Motor neuron (in vitro differentiated cells): ENCODE measurements at regions not wholly inside any gene's neighbourhood (a gene's known extent, or its start where the extent isn't known, plus 50 kb on each side); places are given as distances from the start of the nearest gene placed in this dataset.

Experiments used
- ATAC-seq, 8 experiments: fragments of 200-7000 bp; cut with Tn5 transposase; replicated peaks in 6 of 8; 2 replicates each; pipeline ENCODE4 v1.8.0; 2021; ENCODE audit warnings: mild to moderate bottlenecking in 8 of 8, moderate library complexity in 8 of 8
- H3K27ac ChIP-seq, 2 donors: fragments of 250-450 bp; sonication (Bioruptor Pico); 2 replicates each; pipeline ENCODE4 v1.9.0; 2021; ENCODE audit warnings: antibody characterized with exemption in 2 of 2, mild to moderate bottlenecking in 2 of 2, moderate library complexity in 1 of 2
- H3K4me1 ChIP-seq, 2 donors: fragments of 250-450 bp; sonication (Bioruptor Pico); replicated peaks in 1 of 2; 2 replicates each; pipeline ENCODE4 v1.6.1; 2021; ENCODE audit warnings: antibody characterized with exemption in 2 of 2, mild to moderate bottlenecking in 2 of 2, moderate library complexity in 1 of 2
- H3K4me3 ChIP-seq, 5 donors: fragments of 250-450 bp; sonication (Bioruptor Pico); 2 replicates each; pipeline ENCODE4 v1.9.0; 2021; ENCODE audit warnings: antibody characterized with exemption in 5 of 5, mild to moderate bottlenecking in 5 of 5, moderate library complexity in 4 of 5
- whole genome bisulfite sequencing, 10 experiments: fragments of 450-650 bp; shearing (Covaris generic); methylation state at CpG; one replicate each; pipeline ENCODE4 v1.0.0; 2022; 5-methylcytosine and 5-hydroxymethylcytosine counted together
- in situ Hi-C, 9 experiments: fragments of 400-800 bp; cut with MboI; loops; one replicate each; pipeline ENCODE4 v1.15.0; 2021; ENCODE audit warnings: low sequenced_read_pairs in 9 of 9, low pct_unique_long_range_greater_than_20kb in 2 of 9; ENCODE audit not compliant: unreplicated experiment in 9 of 9

GRCh38 chr7:47636433-47637175, 54.7 kb upstream of the TNS3 start:
- Histone ChIP-seq H3K27ac (peak overlapping the region in 1 of 2 donors; percentile 6), H3K4me3 (no peak overlapping the region), H3K4me1 (peaks cover 18 to 28% of the 10 kb centered on the region in 2 donors)
- in situ Hi-C loops: no loop called here
- peak in 7 of 8 experiments; percentile 38 to 65 (median 60) for ATAC-seq
- 17 to 80% (median 35%) methylated on average over 1 to 12 of the region's 20 CpGs; no CpG with 5 or more reads in 1 of the 10 experiments for WGBS, 10 experiments

- ATAC-seq: peak in 1 of 8 experiments; percentile 17
- in situ Hi-C loops: no loop called here
- Histone ChIP-seq H3K27ac (no peak overlapping the region), H3K4me1 (peaks cover 18 to 26% of the 10 kb centered on the region in 2 donors), H3K4me3 (no peak overlapping the region)
- WGBS, 10 experiments: 33 to 100% (median 59%) methylated on average over 1 to 2 of the region's 4 CpGs; no CpG with 5 or more reads in 6 of the 10 experiments
Measured at GRCh38 chr7:47636081-47636432, 54.1 kb upstream of the TNS3 start.

- Histone ChIP-seq H3K4me1 (peaks cover 18 to 26% of the 10 kb centered on the region in 2 donors), H3K27ac (no peak overlapping the region), H3K4me3 (no peak overlapping the region)
- in situ Hi-C loops: no loop called here
- 22 to 100% (median 84%) methylated on average over 1 to 8 of the region's 25 CpGs; no CpG with 5 or more reads in 3 of the 10 experiments for WGBS, 10 experiments
- ATAC-seq: peak in 7 of 8 experiments; percentile 18 to 82 (median 76)
Measured at GRCh38 chr7:47635091-47636080, 53.5 kb upstream of the TNS3 start.

DNA sequence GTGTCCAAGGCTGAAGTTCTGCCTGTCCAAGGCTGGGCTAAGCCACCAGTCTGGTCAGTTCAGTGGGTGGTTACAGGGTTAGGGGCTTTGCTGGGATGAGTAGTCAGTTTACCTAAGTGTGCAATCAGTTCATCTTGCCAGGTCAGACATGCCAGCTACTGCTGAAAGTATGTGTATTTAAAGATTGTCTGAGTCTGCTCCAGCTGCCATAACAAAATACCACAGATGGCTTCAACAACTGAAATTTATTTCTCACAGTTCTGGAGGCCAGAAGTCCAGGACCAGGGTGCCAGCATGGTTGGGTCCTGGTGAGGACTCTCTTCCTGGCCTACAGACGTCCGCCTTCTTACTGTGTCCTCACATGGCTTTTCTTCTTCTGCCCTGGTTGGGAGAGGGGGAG, 52.4 kb upstream of the TNS3 start:
- in situ Hi-C loops: no loop called here
- 72 to 81% methylated on average over 2 of the region's 2 CpGs; no CpG with 5 or more reads in 8 of the 10 experiments for WGBS, 10 experiments
- no peak for ATAC-seq
- peaks cover 18 to 26% of the 10 kb centered on the region in 2 donors for H3K4me1 ChIP-seq
- H3K27ac ChIP-seq: no peak overlapping the region
- H3K4me3 ChIP-seq: no peak overlapping the region

DNA sequence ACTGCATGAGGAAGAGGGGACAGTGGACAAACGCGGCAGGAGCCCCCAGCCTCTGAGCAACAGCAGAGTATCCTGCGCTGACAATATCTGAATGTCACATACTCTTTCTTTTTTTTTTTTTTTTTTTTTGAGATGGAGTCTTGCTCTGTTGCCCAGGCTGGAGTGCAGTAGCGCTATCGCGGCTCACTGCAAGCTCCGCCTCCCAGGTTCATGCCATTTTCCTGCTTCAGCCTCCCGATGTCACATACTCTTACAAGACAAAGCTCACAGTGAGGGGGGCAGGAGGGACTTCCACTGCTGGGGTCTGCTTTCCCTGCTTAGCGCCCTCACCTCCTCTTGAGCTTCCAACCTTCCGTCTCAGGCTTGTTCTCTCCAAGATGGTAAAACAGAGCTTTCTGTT, 51.2 kb upstream of the TNS3 start:
- no peak overlapping the region for H3K27ac ChIP-seq
- in situ Hi-C loops: no loop called here
- no peak overlapping the region for H3K4me3 ChIP-seq
- WGBS, 10 experiments: 91 to 100% (median 100%) methylated on average over 1 to 6 of the region's 10 CpGs; no CpG with 5 or more reads in 1 of the 10 experiments
- H3K4me1 ChIP-seq: peaks cover 20 to 25% of the 10 kb centered on the region in 2 donors
- no peak for ATAC-seq
